Trophoblast cell (in vitro differentiated cells and primary cell): ENCODE measurements at regions not wholly inside any gene's neighbourhood (a gene's known extent, or its start where the extent isn't known, plus 50 kb on each side); places are given as distances from the start of the nearest gene placed in this dataset.

Source experiments
- DNase-seq, 2 donors: peaks; one replicate each; pipeline ENCODE4 v3.0.0-alpha.2; 2016
- H2AFZ ChIP-seq: 2 replicates; pipeline ENCODE4 v1.6.1; 2013; ENCODE audit warnings: low read length, moderate library complexity, mild to moderate bottlenecking; ENCODE audit not compliant: insufficient read depth, poor library complexity
- H2AK5ac ChIP-seq: 2 replicates; pipeline ENCODE4 v1.6.1; 2013; ENCODE audit warnings: mild to moderate bottlenecking, low read length
- H2BK120ac ChIP-seq: 2 replicates; pipeline ENCODE4 v1.6.1; 2013; ENCODE audit warnings: low read length, mild to moderate bottlenecking, moderate library complexity; ENCODE audit not compliant: insufficient read depth, poor library complexity
- H2BK12ac ChIP-seq: 2 replicates; pipeline ENCODE4 v1.6.1; 2013; ENCODE audit warnings: mild to moderate bottlenecking, low read length, moderate library complexity
- H2BK5ac ChIP-seq: 2 replicates; pipeline ENCODE4 v1.6.1; 2013; ENCODE audit warnings: low read length, low read depth, moderate library complexity, mild to moderate bottlenecking; ENCODE audit not compliant: poor library complexity
- H3K14ac ChIP-seq: 2 replicates; pipeline ENCODE4 v1.6.1; 2013; ENCODE audit warnings: mild to moderate bottlenecking, low read length
- H3K18ac ChIP-seq: 2 replicates; pipeline ENCODE4 v1.6.1; 2013; ENCODE audit warnings: mild to moderate bottlenecking, low read length
- H3K23ac ChIP-seq: 2 replicates; pipeline ENCODE4 v1.6.1; 2013; ENCODE audit warnings: low read length
- H3K27ac ChIP-seq: 2 replicates; pipeline ENCODE4 v1.5.1; 2013; ENCODE audit warnings: low read depth, mild to moderate bottlenecking, inconsistent platforms, low read length, moderate library complexity
- H3K27me3 ChIP-seq: 2 replicates; pipeline ENCODE4 v1.6.1; 2013; ENCODE audit warnings: inconsistent platforms, mild to moderate bottlenecking, low read length, moderate library complexity; ENCODE audit not compliant: insufficient read depth
- H3K36me3 ChIP-seq, 2 experiments: 1 replicate in 1 of 2; 2 replicates in 1 of 2; pipeline ENCODE4 v1.6.1; 2013; ENCODE audit warnings: low read length in 2 of 2, mild to moderate bottlenecking in 2 of 2, moderate library complexity in 1 of 2; ENCODE audit not compliant: insufficient read depth in 2 of 2, control insufficient read depth in 1 of 2
- H3K4ac ChIP-seq: 2 replicates; pipeline ENCODE4 v1.6.1; 2013; ENCODE audit warnings: low read depth, mild to moderate bottlenecking, low read length, moderate library complexity
- H3K4me1 ChIP-seq, 2 experiments: 1 replicate in 1 of 2; 2 replicates in 1 of 2; pipeline ENCODE4 v1.6.1; 2013; ENCODE audit warnings: low read length in 2 of 2, mild to moderate bottlenecking in 2 of 2, moderate library complexity in 1 of 2; ENCODE audit not compliant: insufficient read depth in 2 of 2, control insufficient read depth in 1 of 2
- H3K4me2 ChIP-seq: 2 replicates; pipeline ENCODE4 v1.6.1; 2013; ENCODE audit warnings: inconsistent platforms, mild to moderate bottlenecking, low read length, moderate library complexity
- H3K4me3 ChIP-seq: 2 replicates; pipeline ENCODE4 v1.5.1; 2013; ENCODE audit warnings: mild to moderate bottlenecking, low read depth, low read length, inconsistent platforms
- H3K79me1 ChIP-seq: one replicate; pipeline ENCODE4 v1.6.1; 2013; ENCODE audit warnings: low read length
- H3K79me2 ChIP-seq: 2 replicates; pipeline ENCODE4 v1.6.1; 2013; ENCODE audit warnings: low read length, mild to moderate bottlenecking; ENCODE audit not compliant: control insufficient read depth, insufficient read depth, poor library complexity
- H3K9ac ChIP-seq: 2 replicates; pipeline ENCODE4 v1.6.1; 2013; ENCODE audit warnings: mild to moderate bottlenecking, low read length
- H3K9me3 ChIP-seq: 2 replicates; pipeline ENCODE4 v1.6.1; 2013; ENCODE audit warnings: low read depth, mild to moderate bottlenecking, control low read depth, inconsistent platforms, low read length; ENCODE audit not compliant: insufficient read depth
- H4K12ac ChIP-seq: 2 replicates; pipeline ENCODE4 v1.6.1; 2013; ENCODE audit warnings: low read depth, mild to moderate bottlenecking, low read length, moderate library complexity
- H4K8ac ChIP-seq: 2 replicates; pipeline ENCODE4 v1.6.1; 2013; ENCODE audit warnings: low read depth, mild to moderate bottlenecking, low read length, moderate library complexity
- H4K91ac ChIP-seq: one replicate; pipeline ENCODE4 v1.6.1; 2013; ENCODE audit warnings: low read depth, mild to moderate bottlenecking, low read length, moderate library complexity
- WGBS: extraction: QIAGEN DNeasy Blood & Tissue Kit; methylation state at CpG from one replicate; pipeline ENCODE4 v1.1.7; 2013; ENCODE audit warnings: missing lambda C conversion rate; ENCODE audit not compliant: insufficient read length, insufficient coverage; ENCODE audit errors: extremely low coverage; 5-methylcytosine and 5-hydroxymethylcytosine counted together

DNA sequence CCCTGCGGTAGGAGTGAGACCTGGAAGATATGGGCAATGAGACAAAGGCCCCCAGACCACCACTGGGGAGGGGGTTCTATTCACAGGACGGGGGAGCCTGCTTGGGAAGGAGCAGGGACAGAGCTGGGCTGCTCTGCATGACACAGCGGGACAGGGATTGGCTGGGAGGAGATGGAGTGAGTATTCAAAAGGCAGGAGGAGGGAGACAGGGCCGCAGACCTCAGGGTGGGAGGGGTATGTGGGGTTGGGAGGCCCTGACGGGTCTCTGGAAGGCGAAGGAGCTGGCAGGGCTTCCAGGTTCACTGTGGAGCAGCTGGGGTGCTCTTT is 60.8 kb upstream of the RPS6KA2 start:
- H3K36me3 ChIP-seq = no peaks in the 10 kb centered on the region
- no peak overlapping the region for H2BK120ac ChIP-seq
- no peak overlapping the region for H3K23ac ChIP-seq
- no peak overlapping the region for H3K9ac ChIP-seq
- H3K9me3 ChIP-seq = peaks cover 3% of the 10 kb centered on the region
- no peaks in the 10 kb centered on the region for H3K79me2 ChIP-seq
- H3K14ac ChIP-seq = no peak overlapping the region
- H3K4me1 ChIP-seq = peaks cover 16 to 20% of the 10 kb centered on the region in 2 experiments
- H3K18ac ChIP-seq = no peak overlapping the region
- no CpG with 5 or more reads among the region's 6 CpGs for WGBS
- no peak overlapping the region for H3K4me2 ChIP-seq
- no peak overlapping the region for H4K91ac ChIP-seq
- H3K4ac ChIP-seq = no peak overlapping the region
- peaks cover 4% of the 10 kb centered on the region for H3K79me1 ChIP-seq
- no peak overlapping the region for H3K27ac ChIP-seq
- no peak overlapping the region for H2AK5ac ChIP-seq
- H2BK12ac ChIP-seq = no peak overlapping the region
- no peaks in the 10 kb centered on the region for H3K27me3 ChIP-seq
- no peak overlapping the region for H2AFZ ChIP-seq
- H4K12ac ChIP-seq = no peak overlapping the region
- H3K4me3 ChIP-seq = no peak overlapping the region
- DNase-seq = no peak
- H4K8ac ChIP-seq = no peak overlapping the region
- no peak overlapping the region for H2BK5ac ChIP-seq

DNA sequence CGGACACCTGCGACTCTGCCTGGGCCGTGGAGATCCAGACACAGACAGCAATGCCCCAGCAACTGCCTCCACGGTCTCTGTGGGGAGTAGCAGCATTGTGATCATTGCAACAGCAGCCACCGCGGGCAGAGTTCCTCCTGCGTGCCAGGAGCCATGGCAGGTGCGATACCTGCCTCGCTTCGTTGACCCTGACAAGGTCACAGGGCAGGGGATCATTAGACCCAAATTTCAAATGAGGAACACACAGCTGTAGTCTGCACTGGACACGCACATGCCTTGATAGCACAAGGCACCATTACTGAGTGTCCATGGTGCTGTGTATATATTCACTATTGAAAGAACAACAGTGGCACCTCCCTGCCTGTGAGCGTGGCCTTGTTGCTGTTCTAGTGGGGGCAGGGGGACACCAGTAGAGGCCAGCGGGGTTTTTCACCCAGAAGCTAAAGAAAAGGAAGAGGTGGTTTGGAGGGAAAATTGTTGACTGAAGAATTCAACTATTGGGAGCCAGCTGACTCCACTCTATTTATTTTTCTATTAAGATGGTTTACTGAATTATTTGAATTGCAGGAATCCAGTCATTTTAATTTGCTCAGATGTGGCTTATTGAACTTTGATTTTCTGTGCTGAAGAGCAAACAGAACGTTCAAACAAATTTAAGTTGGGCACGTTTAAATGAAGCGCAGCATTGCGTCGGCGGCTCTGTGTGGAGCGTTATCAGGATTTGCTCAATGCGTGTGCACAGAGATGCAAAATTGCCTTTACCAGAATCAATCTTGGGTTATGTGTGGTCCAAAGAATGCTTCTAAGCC is 60.2 kb upstream of the RPS6KA2 start:
- DNase-seq = no peak
- no peak overlapping the region for H3K4me3 ChIP-seq
- no peak overlapping the region for H2AFZ ChIP-seq
- no peaks in the 10 kb centered on the region for H3K79me2 ChIP-seq
- no peak overlapping the region for H2BK5ac ChIP-seq
- H4K12ac ChIP-seq = no peak overlapping the region
- no peak overlapping the region for H4K8ac ChIP-seq
- H3K23ac ChIP-seq = no peak overlapping the region
- no peak overlapping the region for H3K14ac ChIP-seq
- no peak overlapping the region for H2AK5ac ChIP-seq
- H3K36me3 ChIP-seq = no peaks in the 10 kb centered on the region
- no peak overlapping the region for H3K9ac ChIP-seq
- no peak overlapping the region for H3K4ac ChIP-seq
- H3K4me2 ChIP-seq = no peak overlapping the region
- H3K4me1 ChIP-seq = peaks cover 16 to 20% of the 10 kb centered on the region in 2 experiments
- peaks cover 4% of the 10 kb centered on the region for H3K79me1 ChIP-seq
- no peak overlapping the region for H3K27ac ChIP-seq
- no peaks in the 10 kb centered on the region for H3K27me3 ChIP-seq
- no peak overlapping the region for H4K91ac ChIP-seq
- H3K9me3 ChIP-seq = peaks cover 3% of the 10 kb centered on the region
- H2BK12ac ChIP-seq = no peak overlapping the region
- no CpG with 5 or more reads among the region's 21 CpGs for WGBS
- H2BK120ac ChIP-seq = no peak overlapping the region
- H3K18ac ChIP-seq = no peak overlapping the region

DNA sequence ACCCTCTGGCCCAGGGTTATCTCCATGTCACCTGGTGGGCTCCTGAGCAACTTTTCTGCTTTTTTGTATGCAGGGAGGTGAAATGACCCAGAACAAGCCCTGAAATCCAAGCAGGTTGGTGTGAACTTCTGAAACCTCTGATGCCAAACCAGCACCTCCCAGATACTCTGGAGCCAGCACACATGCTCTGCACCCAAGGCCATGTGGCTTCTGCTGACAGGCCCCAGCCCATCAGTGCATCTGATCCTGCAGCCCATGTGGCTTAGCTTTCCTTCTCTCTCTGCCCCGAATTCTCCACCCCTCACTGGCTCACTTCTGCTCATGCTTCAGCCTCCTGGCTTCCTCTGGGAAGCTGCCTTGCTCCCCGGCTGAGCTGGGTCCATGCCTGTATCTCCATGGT is 59.3 kb upstream of the RPS6KA2 start:
- no CpG with 5 or more reads among the region's 2 CpGs for WGBS
- no peak overlapping the region for H3K4ac ChIP-seq
- H2AK5ac ChIP-seq = no peak overlapping the region
- no peak overlapping the region for H4K12ac ChIP-seq
- no peak overlapping the region for H2AFZ ChIP-seq
- no peak overlapping the region for H3K14ac ChIP-seq
- H3K9me3 ChIP-seq = peaks cover 3% of the 10 kb centered on the region
- H3K79me1 ChIP-seq = peaks cover 2% of the 10 kb centered on the region
- no peak overlapping the region for H2BK120ac ChIP-seq
- H4K8ac ChIP-seq = no peak overlapping the region
- no peak for DNase-seq
- H4K91ac ChIP-seq = no peak overlapping the region
- no peak overlapping the region for H3K18ac ChIP-seq
- H3K36me3 ChIP-seq = no peaks in the 10 kb centered on the region
- peaks cover 11 to 14% of the 10 kb centered on the region in 2 experiments for H3K4me1 ChIP-seq
- no peak overlapping the region for H3K27ac ChIP-seq
- H2BK5ac ChIP-seq = no peak overlapping the region
- no peak overlapping the region for H3K4me3 ChIP-seq
- no peaks in the 10 kb centered on the region for H3K27me3 ChIP-seq
- no peak overlapping the region for H3K23ac ChIP-seq
- no peak overlapping the region for H3K9ac ChIP-seq
- H3K4me2 ChIP-seq = no peak overlapping the region
- no peaks in the 10 kb centered on the region for H3K79me2 ChIP-seq
- H2BK12ac ChIP-seq = no peak overlapping the region

DNA sequence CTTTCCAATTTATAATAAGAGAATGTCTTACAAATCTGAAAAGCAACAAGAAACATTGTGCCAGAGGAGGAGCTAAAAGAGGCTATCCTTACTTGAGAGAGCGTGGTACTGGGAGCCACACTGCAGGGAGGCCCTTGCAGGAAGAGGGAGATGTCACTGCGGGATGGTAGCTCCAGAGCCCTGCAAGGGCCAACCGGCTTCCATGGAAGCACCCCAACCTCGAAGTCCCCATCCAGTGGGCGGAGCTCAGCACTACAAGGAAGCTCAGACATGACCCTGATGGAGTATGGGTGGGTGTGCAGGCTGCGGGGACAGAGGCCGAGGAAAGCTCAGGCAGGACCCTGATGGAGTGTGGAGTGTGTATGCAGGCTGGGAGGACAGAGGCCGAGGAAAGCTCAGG is 57.8 kb upstream of the RPS6KA2 start:
- no peak overlapping the region for H2BK5ac ChIP-seq
- H3K14ac ChIP-seq = no peak overlapping the region
- no peak overlapping the region for H3K18ac ChIP-seq
- H3K23ac ChIP-seq = no peak overlapping the region
- H3K4me3 ChIP-seq = no peak overlapping the region
- no peak overlapping the region for H2BK120ac ChIP-seq
- no peak for DNase-seq
- H2BK12ac ChIP-seq = no peak overlapping the region
- no peak overlapping the region for H3K9ac ChIP-seq
- H2AFZ ChIP-seq = no peak overlapping the region
- no peak overlapping the region for H2AK5ac ChIP-seq
- peaks cover 1% of the 10 kb centered on the region for H3K79me1 ChIP-seq
- H3K4ac ChIP-seq = no peak overlapping the region
- no peaks in the 10 kb centered on the region for H3K27me3 ChIP-seq
- H3K4me1 ChIP-seq = peaks cover 1 to 3% of the 10 kb centered on the region in 2 experiments
- no peak overlapping the region for H3K4me2 ChIP-seq
- no peaks in the 10 kb centered on the region for H3K36me3 ChIP-seq
- no peak overlapping the region for H4K91ac ChIP-seq
- H3K79me2 ChIP-seq = no peaks in the 10 kb centered on the region
- H3K27ac ChIP-seq = no peak overlapping the region
- peaks cover 3% of the 10 kb centered on the region for H3K9me3 ChIP-seq
- H4K12ac ChIP-seq = no peak overlapping the region
- WGBS = no CpG with 5 or more reads among the region's 8 CpGs
- no peak overlapping the region for H4K8ac ChIP-seq
